GM23248 (cell line): ENCODE measurements at regions not wholly inside any gene's neighbourhood (a gene's known extent, or its start where the extent isn't known, plus 50 kb on each side); places are given as distances from the start of the nearest gene placed in this dataset.

Source experiments
- EZH2 ChIP-seq: fragments of 200-600 bp; sonication (generic); IDR thresholded peaks from 2 replicates; pipeline ENCODE4 v1.6.1; 2018; ENCODE audit warnings: antibody characterized with exemption, mild to moderate bottlenecking; ENCODE audit not compliant: insufficient read depth, poor library complexity, severe bottlenecking
- EZH2phosphoT487 ChIP-seq: fragments of 200-600 bp; sonication (generic); IDR thresholded peaks from 2 replicates; pipeline ENCODE4 v1.6.1; 2018; ENCODE audit warnings: antibody characterized with exemption, moderate library complexity, mild to moderate bottlenecking, low read depth; ENCODE audit not compliant: insufficient read depth

GRCh38 chr4:63017300-63017699 lies 1392.0 kb downstream of the TECRL start:
- no peak for TF ChIP-seq EZH2phosphoT487
- TF ChIP-seq EZH2: no peak
